ENCODE measurements at regions not wholly inside any gene's neighbourhood (a gene's known extent, or its start where the extent isn't known, plus 50 kb on each side); places are given as distances from the start of the nearest gene placed in this dataset.

DNA sequence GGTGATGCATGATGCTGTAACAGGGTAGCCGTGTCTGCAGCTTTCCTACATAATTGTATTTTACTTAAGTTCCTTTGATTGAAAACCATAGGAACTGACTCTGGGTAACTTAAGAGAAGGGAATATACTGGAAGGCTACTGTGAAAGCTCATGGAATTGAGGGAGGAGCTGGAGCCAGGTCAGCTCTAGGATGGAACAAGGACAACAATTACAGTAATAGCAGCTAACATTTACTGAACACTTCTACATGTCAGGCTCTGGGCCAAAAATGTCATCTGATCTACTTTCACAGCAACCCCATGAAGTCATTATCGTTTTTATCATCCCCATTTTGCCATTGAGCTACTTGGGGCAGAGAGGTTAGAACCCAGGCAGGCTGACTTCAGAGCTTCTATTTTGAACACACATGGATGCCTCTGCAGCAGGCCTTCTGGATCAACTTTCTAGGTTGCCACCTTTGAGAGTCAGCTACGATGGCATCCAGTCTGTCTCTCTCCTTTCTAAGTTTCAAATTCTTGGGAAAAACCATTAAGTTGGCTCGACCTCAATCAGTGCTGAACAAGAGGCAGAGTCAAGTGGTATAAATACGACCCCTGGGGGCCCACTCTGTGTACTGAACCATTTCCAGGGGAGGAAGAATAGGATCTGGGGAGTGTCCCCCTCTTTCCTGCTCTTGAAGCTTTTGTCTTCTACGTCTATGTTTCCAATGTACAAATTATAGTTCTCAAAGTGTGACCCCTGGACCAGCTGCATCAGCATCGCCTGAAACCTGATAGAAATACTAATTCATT, 272.3 kb upstream of the PLPP4 start:
- no peak for TF ChIP-seq POLR2A (IDR thresholded peaks at IDR 0.05)
- TF ChIP-seq CTCF (IDR thresholded peaks at IDR 0.05), result no peak

Data from tibial nerve (tissue), 3 donors.